ENCODE measurements at regions not wholly inside any gene's neighbourhood (a gene's known extent, or its start where the extent isn't known, plus 50 kb on each side); places are given as distances from the start of the nearest gene placed in this dataset.

DNA sequence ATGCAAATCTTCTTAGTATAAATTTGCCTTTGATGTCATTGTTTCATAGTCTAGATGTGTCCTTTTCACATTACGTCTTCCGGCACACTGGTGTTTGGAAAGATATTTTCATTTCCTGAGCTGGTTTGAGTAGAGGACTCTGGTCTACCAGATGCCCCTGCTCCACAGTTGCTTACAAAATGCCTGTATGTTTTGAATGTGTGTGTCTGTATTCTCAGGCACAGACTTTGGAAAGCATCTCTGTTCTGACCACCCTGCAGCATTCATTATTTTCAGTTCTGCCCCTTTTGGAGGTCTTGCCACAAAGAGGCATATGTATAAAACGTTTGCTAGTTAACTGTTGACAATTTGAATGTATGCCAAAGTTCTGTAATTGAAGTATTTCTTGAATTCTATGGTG is 236.0 kb upstream of the GOLIM4 start:
- no peak for TF ChIP-seq EZH2 (optimal IDR thresholded peaks at IDR 0.05; ENCODE audit: low read depth, low read length)
- TF ChIP-seq EZH2phosphoT487 (IDR thresholded peaks at IDR 0.05; ENCODE audit: low read length): no peak
- TF ChIP-seq CTCF (IDR thresholded peaks at IDR 0.05; ENCODE audit: low read length): no peak

Data from MM.1S (cell line).